ENCODE measurements at regions not wholly inside any gene's neighbourhood (a gene's known extent, or its start where the extent isn't known, plus 50 kb on each side); places are given as distances from the start of the nearest gene placed in this dataset.

DNA sequence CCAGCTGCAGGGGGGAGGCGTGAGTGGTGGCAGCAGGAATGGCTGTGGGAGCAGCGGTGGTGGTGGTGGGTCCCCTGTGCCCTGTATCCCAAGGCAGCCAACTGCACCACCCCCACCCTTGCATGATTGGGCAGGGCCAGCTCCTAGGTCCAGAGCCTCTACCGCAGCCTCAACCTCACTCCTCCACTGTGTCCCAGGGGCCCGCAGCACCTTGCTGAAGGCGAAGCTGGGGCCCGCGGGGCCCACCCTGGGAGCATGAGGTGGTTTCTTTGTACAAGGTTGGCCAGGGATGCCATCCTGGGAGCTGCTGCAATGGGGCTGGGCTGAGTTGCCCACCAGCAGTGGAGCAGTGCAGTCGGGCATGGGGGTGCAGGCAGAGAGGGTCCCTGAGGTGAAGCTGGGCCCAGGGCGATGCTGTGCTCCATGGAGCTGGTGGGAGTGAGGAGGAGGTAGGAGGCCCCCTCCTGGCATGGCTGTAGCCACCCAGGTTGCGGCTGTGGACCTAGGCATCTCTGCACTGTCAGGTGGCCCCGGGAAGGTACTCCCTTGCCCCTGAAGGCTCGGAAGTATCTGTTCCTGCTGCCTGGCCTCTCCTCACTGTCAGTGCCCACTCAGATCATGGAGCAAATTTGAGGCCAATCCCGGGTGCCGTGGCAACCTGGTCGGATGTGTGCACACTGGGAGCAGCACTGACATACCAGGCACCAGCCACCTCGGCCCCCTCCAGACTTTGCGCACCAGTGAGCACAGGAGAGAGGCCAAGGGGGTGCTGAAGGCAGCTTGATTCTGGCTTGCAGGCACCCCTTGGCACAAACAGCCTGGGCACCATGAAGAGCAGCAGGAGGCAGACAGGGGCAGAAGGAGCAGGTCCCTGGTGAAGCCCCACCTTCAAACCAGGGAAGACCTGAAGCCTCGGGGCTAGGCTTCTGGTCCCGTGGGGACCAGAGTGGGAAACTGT is 60.2 kb upstream of the L3MBTL3 start:
- H3K36me3 ChIP-seq (ENCODE audit: control insufficient read depth in 2 of 2, insufficient read depth in 2 of 2, low read length in 1 of 2) = no peaks in the 10 kb centered on the region
- no peak overlapping the region for H3K4me2 ChIP-seq (ENCODE audit: control insufficient read depth, insufficient read depth)
- BruUV-seq (replicated peaks) = no TSS peak
- no peak overlapping the region for H2AFZ ChIP-seq (ENCODE audit: control insufficient read depth, low read depth, low read length)
- H3K27ac ChIP-seq (ENCODE audit: control insufficient read depth, insufficient read depth) = no peak overlapping the region
- FAIRE-seq = no peak
- ChIA-PET RAD21 (ENCODE audit: unreplicated experiment) (no interaction called here), CTCF (interaction anchor here (0.6 kb wide), 1 partner anchor 83 kb away, joined by 3 read pairs; no protein-coding TSS in a partner anchor), SMC1A (ENCODE audit: uncharacterized antibody, unreplicated experiment) (interaction anchor here (0.6 to 0.8 kb wide), 2 partner anchors 23 to 59 kb away, joined by 3 to 4 read pairs; no protein-coding TSS in a partner anchor), POLR2A (no interaction called here)
- no peak for ATAC-seq
- H3K9me3 ChIP-seq (replicated peaks; ENCODE audit: control insufficient read depth, insufficient read depth, low read length) = no peaks in the 10 kb centered on the region; the same call in 2 of the 3 replicates
- H3K27me3 ChIP-seq (replicated peaks in 1 of 2; ENCODE audit: control insufficient read depth in 2 of 2, insufficient read depth in 2 of 2, low read length in 1 of 2) = no peaks in the 10 kb centered on the region
- no peak for TF ChIP-seq IKZF2 (IDR thresholded peaks at IDR 0.05)
- H3K79me2 ChIP-seq (ENCODE audit: control insufficient read depth, insufficient read depth, low read length) = no peaks in the 10 kb centered on the region
- intact Hi-C loops (cut with micrococcal nuclease; ENCODE audit: unreplicated experiment) (no loop called here), in situ Hi-C loops (cut with MboI) (no loop called here)
- 50% methylated on average over 18 of the region's 19 CpGs for WGBS (ENCODE audit: insufficient coverage, insufficient replicate concordance, low lambda C conversion rate, missing lambda C conversion rate)
- H3K4me1 ChIP-seq (ENCODE audit: control insufficient read depth, insufficient read depth, low read length) = no peaks in the 10 kb centered on the region
- no peak for DNase-seq (ENCODE audit: low read depth, low spot score)
- H3K9ac ChIP-seq (ENCODE audit: control insufficient read depth, insufficient read depth, low read length) = no peak overlapping the region
- H4K20me1 ChIP-seq (ENCODE audit: control insufficient read depth, insufficient read depth) = no peaks in the 10 kb centered on the region
- no peak overlapping the region for H3K4me3 ChIP-seq

DNA sequence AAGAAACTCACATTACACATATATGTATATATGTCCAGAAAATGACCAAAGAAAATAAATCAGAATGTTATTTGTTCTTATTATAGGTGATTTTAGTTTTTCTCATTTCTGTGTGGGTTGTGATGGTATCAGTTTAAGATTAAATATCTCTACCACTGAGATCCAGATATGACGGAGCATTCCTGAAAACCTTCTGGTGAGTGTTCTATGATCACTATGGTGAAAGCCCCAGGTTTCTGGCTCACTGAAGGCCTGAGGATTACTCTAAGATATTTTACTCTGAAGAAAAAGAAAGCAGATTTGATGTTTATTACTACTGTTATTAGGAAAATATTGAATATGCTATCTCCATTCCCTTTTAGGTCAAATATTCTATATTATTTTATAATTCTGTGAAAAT is 62.8 kb upstream of the L3MBTL3 start:
- in situ Hi-C loops (cut with MboI) = no loop called here
- Histone ChIP-seq H3K4me3 (no peak overlapping the region), H3K27ac (ENCODE audit: control insufficient read depth, insufficient read depth) (no peak overlapping the region), H3K9ac (ENCODE audit: control insufficient read depth, insufficient read depth, low read length) (no peak overlapping the region), H2AFZ (ENCODE audit: control insufficient read depth, low read depth, low read length) (no peak overlapping the region), H3K27me3 (replicated peaks in 1 of 2; ENCODE audit: control insufficient read depth in 2 of 2, insufficient read depth in 2 of 2, low read length in 1 of 2) (no peaks in the 10 kb centered on the region), H3K4me1 (ENCODE audit: control insufficient read depth, insufficient read depth, low read length) (no peaks in the 10 kb centered on the region), H4K20me1 (ENCODE audit: control insufficient read depth, insufficient read depth) (no peaks in the 10 kb centered on the region), H3K4me2 (ENCODE audit: control insufficient read depth, insufficient read depth) (no peak overlapping the region), H3K9me3 (replicated peaks; ENCODE audit: control insufficient read depth, insufficient read depth, low read length) (no peaks in the 10 kb centered on the region; the same call in 2 of the 3 replicates), H3K36me3 (ENCODE audit: control insufficient read depth in 2 of 2, insufficient read depth in 2 of 2, low read length in 1 of 2) (no peaks in the 10 kb centered on the region), H3K79me2 (ENCODE audit: control insufficient read depth, insufficient read depth, low read length) (no peaks in the 10 kb centered on the region)
- no peak for FAIRE-seq
- CTCF ChIA-PET = no interaction called here
- POLR2A ChIA-PET = no interaction called here
- RAD21 ChIA-PET (ENCODE audit: unreplicated experiment) = interaction anchor here (1.0 kb wide), 1 partner anchor 357 kb away, joined by 3 read pairs; no protein-coding TSS in a partner anchor
- no TSS peak for BruUV-seq (replicated peaks)
- ATAC-seq = no peak
- SMC1A ChIA-PET (ENCODE audit: uncharacterized antibody, unreplicated experiment) = interaction anchor here (1.5 kb wide), 1 partner anchor 27 kb away, joined by 6 read pairs; no protein-coding TSS in a partner anchor
- intact Hi-C loops (cut with micrococcal nuclease; ENCODE audit: unreplicated experiment) = no loop called here
- no peak for DNase-seq (ENCODE audit: low read depth, low spot score)
- 100% methylated on average over 1 of the region's 1 CpG for WGBS (ENCODE audit: insufficient coverage, insufficient replicate concordance, low lambda C conversion rate, missing lambda C conversion rate)
- no peak for TF ChIP-seq ZSCAN29 (IDR thresholded peaks at IDR 0.05)
- TF ChIP-seq, protein P1, sequence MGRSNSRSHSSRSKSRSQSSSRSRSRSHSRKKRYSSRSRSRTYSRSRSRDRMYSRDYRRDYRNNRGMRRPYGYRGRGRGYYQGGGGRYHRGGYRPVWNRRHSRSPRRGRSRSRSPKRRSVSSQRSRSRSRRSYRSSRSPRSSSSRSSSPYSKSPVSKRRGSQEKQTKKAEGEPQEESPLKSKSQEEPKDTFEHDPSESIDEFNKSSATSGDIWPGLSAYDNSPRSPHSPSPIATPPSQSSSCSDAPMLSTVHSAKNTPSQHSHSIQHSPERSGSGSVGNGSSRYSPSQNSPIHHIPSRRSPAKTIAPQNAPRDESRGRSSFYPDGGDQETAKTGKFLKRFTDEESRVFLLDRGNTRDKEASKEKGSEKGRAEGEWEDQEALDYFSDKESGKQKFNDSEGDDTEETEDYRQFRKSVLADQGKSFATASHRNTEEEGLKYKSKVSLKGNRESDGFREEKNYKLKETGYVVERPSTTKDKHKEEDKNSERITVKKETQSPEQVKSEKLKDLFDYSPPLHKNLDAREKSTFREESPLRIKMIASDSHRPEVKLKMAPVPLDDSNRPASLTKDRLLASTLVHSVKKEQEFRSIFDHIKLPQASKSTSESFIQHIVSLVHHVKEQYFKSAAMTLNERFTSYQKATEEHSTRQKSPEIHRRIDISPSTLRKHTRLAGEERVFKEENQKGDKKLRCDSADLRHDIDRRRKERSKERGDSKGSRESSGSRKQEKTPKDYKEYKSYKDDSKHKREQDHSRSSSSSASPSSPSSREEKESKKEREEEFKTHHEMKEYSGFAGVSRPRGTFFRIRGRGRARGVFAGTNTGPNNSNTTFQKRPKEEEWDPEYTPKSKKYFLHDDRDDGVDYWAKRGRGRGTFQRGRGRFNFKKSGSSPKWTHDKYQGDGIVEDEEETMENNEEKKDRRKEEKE (IDR thresholded peaks at IDR 0.05) = no peak
- TF ChIP-seq, protein P2, sequence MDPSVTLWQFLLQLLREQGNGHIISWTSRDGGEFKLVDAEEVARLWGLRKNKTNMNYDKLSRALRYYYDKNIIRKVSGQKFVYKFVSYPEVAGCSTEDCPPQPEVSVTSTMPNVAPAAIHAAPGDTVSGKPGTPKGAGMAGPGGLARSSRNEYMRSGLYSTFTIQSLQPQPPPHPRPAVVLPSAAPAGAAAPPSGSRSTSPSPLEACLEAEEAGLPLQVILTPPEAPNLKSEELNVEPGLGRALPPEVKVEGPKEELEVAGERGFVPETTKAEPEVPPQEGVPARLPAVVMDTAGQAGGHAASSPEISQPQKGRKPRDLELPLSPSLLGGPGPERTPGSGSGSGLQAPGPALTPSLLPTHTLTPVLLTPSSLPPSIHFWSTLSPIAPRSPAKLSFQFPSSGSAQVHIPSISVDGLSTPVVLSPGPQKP (IDR thresholded peaks at IDR 0.05; ENCODE audit: low read depth, low read length) = no peak
- TF ChIP-seq HDAC2 (IDR thresholded peaks at IDR 0.05) = no peak
- no peak for TF ChIP-seq NFIC (IDR thresholded peaks at IDR 0.05; ENCODE audit: low read depth, low read length)
- TF ChIP-seq NBN (IDR thresholded peaks at IDR 0.05) = no peak
- TF ChIP-seq ZNF274 (IDR thresholded peaks at IDR 0.05; ENCODE audit: insufficient read depth, insufficient read length) = no peak
- no peak for TF ChIP-seq WRNIP1 (IDR thresholded peaks at IDR 0.05; ENCODE audit: borderline replicate concordance, low read depth, low read length)
- no peak for TF ChIP-seq HDAC6 (IDR thresholded peaks at IDR 0.05; ENCODE audit: unreplicated experiment)
- no peak for TF ChIP-seq ATF7 (IDR thresholded peaks at IDR 0.05; ENCODE audit: low read depth)
- no peak for TF ChIP-seq GATAD2B (conservative IDR thresholded peaks at IDR 0.05; ENCODE audit: low read depth)
- TF ChIP-seq RCOR1 (conservative IDR thresholded peaks at IDR 0.05; ENCODE audit: low read depth, low read length) = no peak

Measured in GM12878 (cell line).